OCI-LY7 (cell line): ENCODE measurements at regions not wholly inside any gene's neighbourhood (a gene's known extent, or its start where the extent isn't known, plus 50 kb on each side); places are given as distances from the start of the nearest gene placed in this dataset.

Experiments
- CTCF ChIP-seq: fragments of 200-600 bp; sonication (generic); conservative IDR thresholded peaks from 2 replicates; pipeline ENCODE4 v1.5.1; 2014; ENCODE audit warnings: mild to moderate bottlenecking, antibody characterized with exemption, low read length, moderate library complexity, mixed read lengths
- EZH2phosphoT487 ChIP-seq: fragments of 200-600 bp; sonication (generic); IDR thresholded peaks from 2 replicates; pipeline ENCODE4 v1.6.1; 2018; ENCODE audit warnings: low read depth, borderline replicate concordance, mild to moderate bottlenecking, mixed run types, antibody characterized with exemption, low read length, moderate library complexity, mixed read lengths

GRCh38 chr2:105546628-105546974, 147.8 kb upstream of the FHL2 start:
- TF ChIP-seq CTCF = no peak
- no peak for TF ChIP-seq EZH2phosphoT487
